Right lobe of liver (tissue), 6 donors: ENCODE measurements at regions not wholly inside any gene's neighbourhood (a gene's known extent, or its start where the extent isn't known, plus 50 kb on each side); places are given as distances from the start of the nearest gene placed in this dataset.

Experiments used
- ATAC-seq, 4 donors: fragments of 200-7000 bp; cut with Tn5 transposase; one replicate each; pipeline ENCODE4 v1.9.1; 2020; ENCODE audit warnings: mild to moderate bottlenecking in 4 of 4, moderate library complexity in 4 of 4
- DNase-seq, 3 donors: peaks; one replicate each; pipeline ENCODE4 v3.0.0-alpha.2; 2020
- H3K27ac ChIP-seq, 3 donors: fragments of 200-600 bp; one replicate each; pipeline ENCODE4 v1.8.0; 2022
- H3K27me3 ChIP-seq, 2 donors: fragments of 200-600 bp; one replicate each; pipeline ENCODE4 v1.8.0; 2022
- H3K36me3 ChIP-seq, 4 donors: fragments of 200-600 bp; sonication (generic) in 1 of 4; one replicate each; pipeline versions ENCODE4 v1.5.1 to v1.8.0; 2017 to 2022; ENCODE audit warnings: control low read depth in 1 of 4
- H3K4me1 ChIP-seq, 4 donors: fragments of 200-600 bp; sonication (generic) in 1 of 4; one replicate each; pipeline versions ENCODE4 v1.5.1 to v1.8.0; 2017 to 2022; ENCODE audit warnings: control low read depth in 1 of 4
- H3K4me3 ChIP-seq, 3 donors: fragments of 200-600 bp; one replicate each; pipeline ENCODE4 v1.8.0; 2022
- H3K9me3 ChIP-seq, 4 donors: fragments of 200-600 bp; sonication (generic) in 1 of 4; one replicate each; pipeline versions ENCODE4 v1.5.1 to v1.8.0; 2017 to 2022; ENCODE audit warnings: control low read depth in 1 of 4
- POLR2A ChIP-seq: fragments of 450-650 bp; IDR thresholded peaks from one replicate; pipeline ENCODE4 v1.6.1; 2017; ENCODE audit warnings: antibody characterized with exemption, mild to moderate bottlenecking
- WGBS: methylation state at CpG from one replicate; pipeline ENCODE4 v1.1.6; 2018; ENCODE audit warnings: low coverage, low lambda C conversion rate; ENCODE audit not compliant: insufficient coverage; ENCODE audit errors: missing lambda C conversion rate; 5-methylcytosine and 5-hydroxymethylcytosine counted together
- intact Hi-C, 2 donors: fragments of 100-400 bp; cut with DNase I; formaldehyde crosslinking; loops; one replicate each; pipeline versions ENCODE4 v1.11.2 to v1.14.1; 2022
- TF ChIP-seq, protein P1 (sequence below), 4 donors: fragments of 200-600 bp in 3 of 4; fragments of 450-650 bp in 1 of 4; IDR thresholded peaks; one replicate each; pipeline versions ENCODE4 v1.5.1 to v1.8.0; 2016 to 2022; ENCODE audit warnings: antibody characterized with exemption in 4 of 4, mild to moderate bottlenecking in 2 of 4
- donor health status: DM: no; HTN: yes; CAD: no.
- donor health status: DM: no; HTN: no; CAD: no.
- donor health status: DM: no; HTN: no; CAD: no.
- donor health status: DM: no; HTN: yes; CAD: no.
- donor health status: DM: no; HTN: yes; CAD: no.

GRCh38 chr21:16323596-16323995, 593.8 kb downstream of the USP25 start:
- no peaks in the 10 kb centered on the region for H3K27me3 ChIP-seq
- WGBS = 13% methylated on average over 1 of the region's 1 CpG
- peaks cover 0 to 7% (median 0%) of the 10 kb centered on the region in 4 donors for H3K4me1 ChIP-seq
- ATAC-seq = peak in 1 of 4 donors; percentile 41
- H3K9me3 ChIP-seq = no peaks in the 10 kb centered on the region
- H3K27ac ChIP-seq = no peak overlapping the region
- TF ChIP-seq POLR2A = no peak
- H3K4me3 ChIP-seq = no peak overlapping the region
- DNase-seq = no peak
- intact Hi-C loops = no loop called here
- H3K36me3 ChIP-seq = no peaks in the 10 kb centered on the region

GRCh38 chr21:16324630-16325029, 594.8 kb downstream of the USP25 start:
- DNase-seq (no peak), ATAC-seq (no peak)
- H3K4me3 ChIP-seq = no peak overlapping the region
- TF ChIP-seq, protein P1, sequence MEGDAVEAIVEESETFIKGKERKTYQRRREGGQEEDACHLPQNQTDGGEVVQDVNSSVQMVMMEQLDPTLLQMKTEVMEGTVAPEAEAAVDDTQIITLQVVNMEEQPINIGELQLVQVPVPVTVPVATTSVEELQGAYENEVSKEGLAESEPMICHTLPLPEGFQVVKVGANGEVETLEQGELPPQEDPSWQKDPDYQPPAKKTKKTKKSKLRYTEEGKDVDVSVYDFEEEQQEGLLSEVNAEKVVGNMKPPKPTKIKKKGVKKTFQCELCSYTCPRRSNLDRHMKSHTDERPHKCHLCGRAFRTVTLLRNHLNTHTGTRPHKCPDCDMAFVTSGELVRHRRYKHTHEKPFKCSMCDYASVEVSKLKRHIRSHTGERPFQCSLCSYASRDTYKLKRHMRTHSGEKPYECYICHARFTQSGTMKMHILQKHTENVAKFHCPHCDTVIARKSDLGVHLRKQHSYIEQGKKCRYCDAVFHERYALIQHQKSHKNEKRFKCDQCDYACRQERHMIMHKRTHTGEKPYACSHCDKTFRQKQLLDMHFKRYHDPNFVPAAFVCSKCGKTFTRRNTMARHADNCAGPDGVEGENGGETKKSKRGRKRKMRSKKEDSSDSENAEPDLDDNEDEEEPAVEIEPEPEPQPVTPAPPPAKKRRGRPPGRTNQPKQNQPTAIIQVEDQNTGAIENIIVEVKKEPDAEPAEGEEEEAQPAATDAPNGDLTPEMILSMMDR (IDR thresholded peaks at IDR 0.05) = no peak
- no peak for TF ChIP-seq POLR2A
- peaks cover 0 to 7% (median 0%) of the 10 kb centered on the region in 4 donors for H3K4me1 ChIP-seq
- WGBS = 48% methylated on average over 1 of the region's 1 CpG
- intact Hi-C loops = no loop called here
- no peak overlapping the region for H3K27ac ChIP-seq
- no peaks in the 10 kb centered on the region for H3K27me3 ChIP-seq
- no peaks in the 10 kb centered on the region for H3K9me3 ChIP-seq
- H3K36me3 ChIP-seq = no peaks in the 10 kb centered on the region

GRCh38 chr21:16330082-16330907, 600.5 kb downstream of the USP25 start:
- no peaks in the 10 kb centered on the region for H3K9me3 ChIP-seq
- no peaks in the 10 kb centered on the region for H3K27me3 ChIP-seq
- H3K4me3 ChIP-seq = no peak overlapping the region
- peak; percentile 99 to 100 (median 100) for ATAC-seq
- no peak for DNase-seq
- H3K27ac ChIP-seq = no peak overlapping the region
- no peak for TF ChIP-seq POLR2A
- TF ChIP-seq, protein P1 (IDR thresholded peaks at IDR 0.05) = peak; percentile 74 to 85 (median 78)
- peaks cover 0 to 3% (median 0%) of the 10 kb centered on the region in 4 donors for H3K4me1 ChIP-seq
- WGBS = 24% methylated on average over 6 of the region's 6 CpGs
- H3K36me3 ChIP-seq = no peaks in the 10 kb centered on the region
- intact Hi-C loops = loop anchor here in 1 of 2 donors (10.0 kb wide), 1 partner anchor 245 kb away; no protein-coding TSS in a partner anchor

GRCh38 chr21:16330908-16331268, 601.1 kb downstream of the USP25 start:
- Histone ChIP-seq H3K4me3 (no peak overlapping the region), H3K27ac (no peak overlapping the region), H3K9me3 (no peaks in the 10 kb centered on the region), H3K4me1 (peaks cover 0 to 3% (median 0%) of the 10 kb centered on the region in 4 donors), H3K27me3 (no peaks in the 10 kb centered on the region), H3K36me3 (no peaks in the 10 kb centered on the region)
- TF ChIP-seq POLR2A = no peak
- TF ChIP-seq, protein P1 (IDR thresholded peaks at IDR 0.05) = no peak
- ATAC-seq (no peak), DNase-seq (no peak)
- intact Hi-C loops = loop anchor here in 1 of 2 donors (10.0 kb wide), 1 partner anchor 246 kb away; no protein-coding TSS in a partner anchor
- WGBS = 68% methylated on average over 5 of the region's 5 CpGs

DNA sequence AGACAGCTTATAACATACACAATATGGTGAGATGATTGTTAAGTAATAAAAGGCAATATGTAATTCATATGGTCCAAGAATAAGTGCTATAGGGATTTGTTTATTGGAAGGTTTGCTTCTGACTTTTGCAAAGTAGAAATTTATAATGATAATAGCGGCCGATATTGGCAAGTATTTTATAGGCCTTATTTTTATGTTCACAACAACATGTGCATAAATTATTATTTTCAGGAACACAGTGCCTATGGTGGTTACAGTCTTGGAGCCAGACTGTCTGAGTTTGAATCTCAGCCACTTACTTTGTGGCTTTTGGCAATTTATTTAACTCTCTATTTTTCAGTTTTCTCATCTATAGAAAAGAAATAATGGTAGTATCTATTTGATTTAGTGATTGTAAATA, 607.5 kb downstream of the USP25 start:
- DNase-seq = no peak
- TF ChIP-seq POLR2A = no peak
- Histone ChIP-seq H3K4me3 (no peak overlapping the region), H3K4me1 (no peaks in the 10 kb centered on the region), H3K27ac (no peak overlapping the region), H3K36me3 (no peaks in the 10 kb centered on the region), H3K27me3 (no peaks in the 10 kb centered on the region), H3K9me3 (no peaks in the 10 kb centered on the region)
- no peak for ATAC-seq
- 97% methylated on average over 2 of the region's 2 CpGs for WGBS
- intact Hi-C loops = loop anchor here in 1 of 2 donors (10.0 kb wide), 1 partner anchor 252 kb away; no protein-coding TSS in a partner anchor
